ENCODE measurements at regions not wholly inside any gene's neighbourhood (a gene's known extent, or its start where the extent isn't known, plus 50 kb on each side); places are given as distances from the start of the nearest gene placed in this dataset.

- Histone ChIP-seq H3K27ac (no peak overlapping the region), H3K36me3 (no peaks in the 10 kb centered on the region), H3K9me3 (peaks cover 0 to 25% (median 0%) of the 10 kb centered on the region in 11 donors), H3K4me1 (no peaks in the 10 kb centered on the region), H3K27me3 (no peaks in the 10 kb centered on the region), H3K4me3 (no peak overlapping the region)
- DNase-seq (no peak), ATAC-seq (no peak)
- no peak for TF ChIP-seq CTCF (IDR thresholded peaks at IDR 0.05)
- 83 to 90% methylated on average over 2 of the region's 2 CpGs for WGBS, 2 donors
- intact Hi-C loops (cut with DNase I), result no loop called here
These were observed 404.7 kb upstream of the CHAC2 start for GRCh38 chr2:53362934-53363333.

- Histone ChIP-seq H3K27ac (no peak overlapping the region), H3K36me3 (no peaks in the 10 kb centered on the region), H3K4me1 (no peaks in the 10 kb centered on the region), H3K27me3 (no peaks in the 10 kb centered on the region), H3K4me3 (no peak overlapping the region), H3K9me3 (peaks cover 0 to 39% (median 9%) of the 10 kb centered on the region in 11 donors)
- WGBS, 2 donors, result 95 to 97% methylated on average over 26 of the region's 26 CpGs
- ATAC-seq, result no peak
- no peak for TF ChIP-seq CTCF (IDR thresholded peaks at IDR 0.05)
- intact Hi-C loops (cut with DNase I), result no loop called here
- no peak for DNase-seq
These were observed 411.2 kb upstream of the CHAC2 start for GRCh38 chr2:53356291-53356905.

- DNase-seq, result no peak
- TF ChIP-seq CTCF (IDR thresholded peaks at IDR 0.05), result no peak
- peaks cover 0 to 35% (median 9%) of the 10 kb centered on the region in 11 donors for H3K9me3 ChIP-seq
- WGBS, 2 donors, result 81 to 82% methylated on average over 6 of the region's 6 CpGs
- intact Hi-C loops (cut with DNase I), result no loop called here
- no peaks in the 10 kb centered on the region for H3K36me3 ChIP-seq
- ATAC-seq, result no peak
- no peaks in the 10 kb centered on the region for H3K27me3 ChIP-seq
- no peaks in the 10 kb centered on the region for H3K4me1 ChIP-seq
- H3K4me3 ChIP-seq, result no peak overlapping the region
- no peak overlapping the region for H3K27ac ChIP-seq
These were observed 414.2 kb upstream of the CHAC2 start for GRCh38 chr2:53353135-53354114.

- intact Hi-C loops (cut with DNase I), result no loop called here
- H3K4me1 ChIP-seq, result no peaks in the 10 kb centered on the region
- H3K36me3 ChIP-seq, result no peaks in the 10 kb centered on the region
- DNase-seq (no peak), ATAC-seq (no peak)
- H3K4me3 ChIP-seq, result no peak overlapping the region
- WGBS, 2 donors, result 79 to 81% methylated on average over 3 of the region's 3 CpGs
- H3K27ac ChIP-seq, result no peak overlapping the region
- no peaks in the 10 kb centered on the region for H3K27me3 ChIP-seq
- TF ChIP-seq CTCF (IDR thresholded peaks at IDR 0.05), result no peak
- H3K9me3 ChIP-seq, result no peaks in the 10 kb centered on the region
These were observed 420.3 kb upstream of the CHAC2 start for GRCh38 chr2:53347269-53347668.
